ENCODE measurements at regions not wholly inside any gene's neighbourhood (a gene's known extent, or its start where the extent isn't known, plus 50 kb on each side); places are given as distances from the start of the nearest gene placed in this dataset.

DNA sequence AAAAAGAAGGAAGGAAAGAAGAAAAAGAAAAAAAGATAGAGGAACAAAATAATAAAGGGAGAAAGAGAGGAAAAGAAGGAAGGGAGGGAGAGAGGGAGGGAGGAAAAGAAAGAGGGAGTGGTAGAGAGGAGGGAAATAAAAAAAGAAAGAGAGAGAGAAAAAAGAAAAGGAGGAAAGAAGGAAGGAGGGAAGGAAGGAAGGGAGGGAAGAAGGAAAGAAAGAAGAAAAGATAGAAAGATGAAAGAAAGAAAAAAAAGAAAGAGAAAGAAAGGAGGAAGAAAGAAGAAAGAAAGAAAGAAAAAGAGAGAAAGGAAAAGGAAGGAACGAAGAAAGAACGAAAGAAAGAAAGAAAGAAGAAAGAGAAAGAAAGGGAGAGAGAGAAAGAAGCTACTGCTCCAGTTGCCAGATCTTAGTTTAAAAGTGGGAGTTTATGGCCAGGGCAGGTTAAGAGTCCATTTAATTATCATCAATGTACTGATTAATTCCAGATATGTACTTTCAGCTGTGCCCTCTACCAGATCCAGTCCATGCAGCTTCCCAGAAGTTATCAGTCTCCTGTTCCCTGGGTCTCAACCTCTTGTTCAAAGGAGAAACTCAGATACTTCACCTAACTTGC lies 1378.5 kb upstream of the NUDT12 start:
- H3K27me3 ChIP-seq (ENCODE audit: insufficient read depth, low read length): no peaks in the 10 kb centered on the region
- no peaks in the 10 kb centered on the region for H3K27me3 Mint-ChIP-seq
- POLR2A ChIA-PET (ENCODE audit: partially characterized antibody): no interaction called here

DNA sequence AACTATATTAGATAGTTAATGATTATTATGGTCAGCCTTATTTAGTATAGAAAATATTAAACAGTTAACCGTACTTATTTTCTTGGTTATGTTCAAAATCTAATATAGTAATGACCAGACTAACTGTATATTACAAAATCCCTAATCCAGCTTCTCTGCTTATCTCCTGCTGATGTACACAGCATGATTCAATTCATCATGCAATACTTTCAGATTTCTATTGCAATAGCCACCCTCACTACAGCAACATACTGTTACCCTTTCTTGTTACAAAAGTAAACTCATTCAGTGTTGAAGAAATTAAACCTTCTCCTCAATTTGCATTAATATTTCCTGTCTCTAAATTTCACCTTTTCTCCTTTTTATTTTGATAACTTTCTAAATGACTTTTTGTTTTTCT lies 1375.0 kb upstream of the NUDT12 start:
- H3K9me3 Mint-ChIP-seq: peaks cover 0 to 11% (median 5%) of the 10 kb centered on the region in 8 donors
- no peaks in the 10 kb centered on the region for H3K27me3 Mint-ChIP-seq
- H3K4me1 ChIP-seq (ENCODE audit: insufficient read depth, low read length): no peaks in the 10 kb centered on the region
- H3K27me3 ChIP-seq (ENCODE audit: insufficient read depth, low read length): no peaks in the 10 kb centered on the region
- ChIA-PET POLR2A (ENCODE audit: partially characterized antibody) (no interaction called here), CTCF (ENCODE audit: partially characterized antibody) (no interaction called here)
- no peaks in the 10 kb centered on the region for H3K4me1 Mint-ChIP-seq
- H3K9me3 ChIP-seq (ENCODE audit: control insufficient read depth in 1 of 2, low read length in 2 of 2): peaks cover 0 to 3% of the 10 kb centered on the region in 2 donors
- peak overlapping the region in 1 of 7 donors; percentile 39 for H3K27ac Mint-ChIP-seq
- H3K4me3 Mint-ChIP-seq: no peak overlapping the region
- H3K36me3 Mint-ChIP-seq: no peaks in the 10 kb centered on the region
- no peaks in the 10 kb centered on the region for H3K36me3 ChIP-seq (ENCODE audit: insufficient read depth, low read length)
- no peak overlapping the region for H3K4me3 ChIP-seq (ENCODE audit: low read length in 2 of 2)
- intact Hi-C loops (cut with micrococcal nuclease): no loop called here
- DNase-seq: no peak
- H3K27ac ChIP-seq (ENCODE audit: low read depth, low read length): no peak overlapping the region

More for the DNA sequence above, 1378.5 kb upstream of the NUDT12 start:
- Histone ChIP-seq H3K4me1 (ENCODE audit: insufficient read depth, low read length) (no peaks in the 10 kb centered on the region), H3K4me3 (ENCODE audit: low read length in 2 of 2) (no peak overlapping the region), H3K36me3 (ENCODE audit: insufficient read depth, low read length) (no peaks in the 10 kb centered on the region), H3K27ac (ENCODE audit: low read depth, low read length) (no peak overlapping the region), H3K9me3 (ENCODE audit: control insufficient read depth in 1 of 2, low read length in 2 of 2) (peaks cover 0 to 3% of the 10 kb centered on the region in 2 donors)
- no peak overlapping the region for H3K4me3 Mint-ChIP-seq
- H3K4me1 Mint-ChIP-seq: no peaks in the 10 kb centered on the region
- CTCF ChIA-PET (ENCODE audit: partially characterized antibody): no interaction called here
- no peak for DNase-seq
- H3K9me3 Mint-ChIP-seq: peaks cover 0 to 12% (median 4%) of the 10 kb centered on the region in 8 donors
- no peaks in the 10 kb centered on the region for H3K36me3 Mint-ChIP-seq
- intact Hi-C loops (cut with micrococcal nuclease): no loop called here
- H3K27ac Mint-ChIP-seq: no peak overlapping the region

DNA sequence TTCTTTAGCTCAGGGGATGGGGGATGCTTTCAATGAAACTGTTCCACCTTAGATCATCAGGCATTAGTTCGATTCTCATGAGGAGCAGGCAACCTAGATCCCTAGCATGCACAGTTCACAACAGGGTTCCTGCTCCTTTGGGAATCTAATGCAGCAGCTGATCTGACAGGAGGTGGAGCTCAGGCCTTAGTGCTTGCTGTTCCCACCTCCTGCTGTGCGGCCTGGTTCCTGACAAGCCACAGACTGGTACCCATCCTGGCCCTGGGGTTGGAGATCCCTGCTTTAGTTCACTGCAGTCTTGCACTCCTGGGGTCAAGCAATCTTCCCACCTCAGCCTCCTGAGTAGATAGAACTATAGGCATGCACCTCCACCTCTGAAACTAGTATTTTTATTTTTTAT lies 1369.8 kb upstream of the NUDT12 start:
- DNase-seq: no peak
- no peaks in the 10 kb centered on the region for H3K4me1 ChIP-seq (ENCODE audit: insufficient read depth, low read length)
- intact Hi-C loops (cut with micrococcal nuclease): no loop called here
- H3K36me3 ChIP-seq (ENCODE audit: insufficient read depth, low read length): no peaks in the 10 kb centered on the region
- Mint-ChIP-seq H3K27ac (no peak overlapping the region), H3K36me3 (no peaks in the 10 kb centered on the region), H3K27me3 (no peaks in the 10 kb centered on the region), H3K9me3 (peaks cover 0 to 7% (median 3%) of the 10 kb centered on the region in 8 donors), H3K4me1 (no peaks in the 10 kb centered on the region), H3K4me3 (no peak overlapping the region)
- ChIA-PET POLR2A (ENCODE audit: partially characterized antibody) (no interaction called here), CTCF (ENCODE audit: partially characterized antibody) (no interaction called here)
- no peak overlapping the region for H3K4me3 ChIP-seq (ENCODE audit: low read length in 2 of 2)
- H3K27ac ChIP-seq (ENCODE audit: low read depth, low read length): no peak overlapping the region
- no peaks in the 10 kb centered on the region for H3K9me3 ChIP-seq (ENCODE audit: control insufficient read depth in 1 of 2, low read length in 2 of 2)
- no peaks in the 10 kb centered on the region for H3K27me3 ChIP-seq (ENCODE audit: insufficient read depth, low read length)

DNA sequence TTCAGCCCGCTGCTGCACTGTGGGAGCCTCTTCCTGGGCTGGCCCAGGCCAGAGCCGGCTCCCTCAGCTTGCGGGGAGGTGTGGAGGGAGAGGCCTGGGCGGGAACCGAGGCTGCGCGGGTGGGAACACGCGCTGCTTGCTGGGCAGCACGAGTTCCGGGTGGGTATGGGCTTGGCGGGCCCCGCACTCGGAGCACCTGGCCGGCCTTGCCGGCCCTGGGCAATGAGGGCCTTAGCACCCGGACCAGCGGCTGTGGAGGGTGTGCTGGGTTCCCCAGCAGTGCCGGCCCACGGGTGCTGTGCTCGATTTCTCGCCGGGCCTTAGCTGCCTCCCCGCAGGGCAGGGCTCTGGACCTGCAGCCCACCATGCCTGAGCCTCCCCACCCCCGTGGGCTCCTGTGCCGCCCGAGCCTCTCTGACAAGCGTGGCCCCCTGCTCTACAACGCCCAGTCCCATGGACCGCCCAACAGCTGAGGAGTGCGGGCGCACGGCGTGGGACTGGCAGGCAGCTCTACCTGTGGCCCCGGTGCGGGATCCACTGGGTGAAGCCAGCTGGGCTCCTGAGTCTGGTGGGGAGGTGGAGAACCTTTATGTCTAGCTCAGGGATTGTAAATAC lies 1366.4 kb upstream of the NUDT12 start:
- H3K4me1 Mint-ChIP-seq: no peaks in the 10 kb centered on the region
- H3K4me1 ChIP-seq (ENCODE audit: insufficient read depth, low read length): no peaks in the 10 kb centered on the region
- ChIA-PET CTCF (ENCODE audit: partially characterized antibody) (no interaction called here), POLR2A (ENCODE audit: partially characterized antibody) (no interaction called here)
- H3K9me3 Mint-ChIP-seq: peaks cover 0 to 15% (median 7%) of the 10 kb centered on the region in 8 donors
- H3K27ac Mint-ChIP-seq: no peak overlapping the region
- no peak for DNase-seq
- no peak overlapping the region for H3K4me3 Mint-ChIP-seq
- H3K27ac ChIP-seq (ENCODE audit: low read depth, low read length): no peak overlapping the region
- no peaks in the 10 kb centered on the region for H3K9me3 ChIP-seq (ENCODE audit: control insufficient read depth in 1 of 2, low read length in 2 of 2)
- no peaks in the 10 kb centered on the region for H3K27me3 Mint-ChIP-seq
- intact Hi-C loops (cut with micrococcal nuclease): no loop called here
- no peaks in the 10 kb centered on the region for H3K27me3 ChIP-seq (ENCODE audit: insufficient read depth, low read length)
- no peak overlapping the region for H3K4me3 ChIP-seq (ENCODE audit: low read length in 2 of 2)
- H3K36me3 ChIP-seq (ENCODE audit: insufficient read depth, low read length): no peaks in the 10 kb centered on the region
- H3K36me3 Mint-ChIP-seq: no peaks in the 10 kb centered on the region

DNA sequence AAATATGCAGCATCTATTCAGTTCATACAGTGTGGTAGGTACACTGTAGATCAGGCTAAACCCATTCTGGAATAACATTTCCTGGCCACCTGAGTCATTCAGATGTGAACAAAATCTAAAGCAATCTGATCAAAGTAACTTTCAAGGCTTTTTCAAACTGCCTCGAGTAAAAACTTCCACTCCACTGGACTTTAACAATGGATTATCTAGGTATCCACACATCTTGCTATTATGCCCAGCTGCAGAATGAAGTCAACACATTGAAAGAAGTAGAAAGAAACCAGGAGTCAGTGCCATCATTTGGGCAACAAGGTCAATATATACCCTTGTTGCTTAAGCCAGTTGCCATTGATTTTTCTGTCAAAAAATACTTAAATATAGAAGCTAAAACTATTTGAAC lies 1352.6 kb upstream of the NUDT12 start:
- Mint-ChIP-seq H3K9me3 (peaks cover 0 to 9% (median 2%) of the 10 kb centered on the region in 8 donors), H3K4me1 (no peaks in the 10 kb centered on the region), H3K27me3 (no peaks in the 10 kb centered on the region), H3K4me3 (no peak overlapping the region), H3K27ac (no peak overlapping the region), H3K36me3 (no peaks in the 10 kb centered on the region)
- H3K27ac ChIP-seq (ENCODE audit: low read depth, low read length): no peak overlapping the region
- CTCF ChIA-PET (ENCODE audit: partially characterized antibody): no interaction called here
- no peaks in the 10 kb centered on the region for H3K36me3 ChIP-seq (ENCODE audit: insufficient read depth, low read length)
- intact Hi-C loops (cut with micrococcal nuclease): no loop called here
- H3K9me3 ChIP-seq (ENCODE audit: control insufficient read depth in 1 of 2, low read length in 2 of 2): no peaks in the 10 kb centered on the region
- no peaks in the 10 kb centered on the region for H3K27me3 ChIP-seq (ENCODE audit: insufficient read depth, low read length)
- no peak overlapping the region for H3K4me3 ChIP-seq (ENCODE audit: low read length in 2 of 2)
- POLR2A ChIA-PET (ENCODE audit: partially characterized antibody): no interaction called here
- no peaks in the 10 kb centered on the region for H3K4me1 ChIP-seq (ENCODE audit: insufficient read depth, low read length)
- no peak for DNase-seq

DNA sequence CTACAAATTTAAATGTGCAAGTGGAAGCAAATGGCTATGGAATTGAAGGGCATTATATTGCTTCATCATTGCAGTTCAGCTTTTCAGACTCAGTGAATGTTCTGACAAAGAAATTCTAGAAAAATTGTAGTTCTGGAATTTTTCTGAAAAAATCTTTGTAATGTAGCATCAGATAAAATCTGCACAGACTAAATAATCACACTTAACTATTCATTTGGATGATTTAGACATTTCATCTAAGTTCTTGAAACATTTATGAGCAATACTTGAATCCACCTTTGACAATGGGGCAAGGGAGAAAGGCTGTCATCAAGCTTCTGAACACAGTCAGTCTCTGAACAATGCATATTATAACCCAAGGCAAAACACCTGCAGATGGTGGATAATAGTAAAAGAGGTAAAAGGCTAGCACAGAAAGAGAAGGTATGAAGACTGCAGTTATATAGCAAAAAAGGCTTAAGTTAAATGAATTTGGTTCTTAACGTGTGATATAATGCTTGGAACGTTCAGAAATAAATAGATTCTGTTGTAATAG lies 1352.0 kb upstream of the NUDT12 start:
- H3K9me3 ChIP-seq (ENCODE audit: control insufficient read depth in 1 of 2, low read length in 2 of 2): no peaks in the 10 kb centered on the region
- ChIA-PET CTCF (ENCODE audit: partially characterized antibody) (no interaction called here), POLR2A (ENCODE audit: partially characterized antibody) (no interaction called here)
- no peaks in the 10 kb centered on the region for H3K36me3 Mint-ChIP-seq
- peaks cover 0 to 9% (median 2%) of the 10 kb centered on the region in 8 donors for H3K9me3 Mint-ChIP-seq
- H3K4me3 Mint-ChIP-seq: no peak overlapping the region
- no peak overlapping the region for H3K27ac Mint-ChIP-seq
- intact Hi-C loops (cut with micrococcal nuclease): no loop called here
- DNase-seq: no peak
- H3K27me3 Mint-ChIP-seq: no peaks in the 10 kb centered on the region
- no peaks in the 10 kb centered on the region for H3K4me1 ChIP-seq (ENCODE audit: insufficient read depth, low read length)
- no peak overlapping the region for H3K27ac ChIP-seq (ENCODE audit: low read depth, low read length)
- H3K27me3 ChIP-seq (ENCODE audit: insufficient read depth, low read length): no peaks in the 10 kb centered on the region
- no peaks in the 10 kb centered on the region for H3K36me3 ChIP-seq (ENCODE audit: insufficient read depth, low read length)
- H3K4me1 Mint-ChIP-seq: no peaks in the 10 kb centered on the region
- H3K4me3 ChIP-seq (ENCODE audit: low read length in 2 of 2): no peak overlapping the region

DNA sequence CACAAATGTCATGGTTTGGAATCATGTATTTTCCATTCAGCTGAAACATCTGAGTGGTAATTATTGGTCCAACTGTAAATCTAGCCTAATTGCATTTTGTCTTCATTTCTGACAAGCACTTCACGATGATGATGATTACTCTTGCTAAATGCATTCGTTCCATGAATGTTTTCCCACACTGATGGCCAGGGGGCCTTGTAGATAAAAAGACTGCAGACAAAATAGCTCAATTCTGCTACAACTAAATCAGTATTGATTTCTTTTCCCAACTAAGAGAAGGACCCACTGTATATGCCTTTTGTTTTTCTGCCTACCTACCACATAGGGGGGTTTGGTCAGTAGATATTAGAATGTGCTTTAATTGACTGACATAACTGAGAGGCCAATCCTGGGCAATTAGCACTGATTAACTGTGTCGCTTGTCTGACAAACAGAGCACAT lies 1351.3 kb upstream of the NUDT12 start:
- CTCF ChIA-PET (ENCODE audit: partially characterized antibody): no interaction called here
- Mint-ChIP-seq H3K36me3 (no peaks in the 10 kb centered on the region), H3K9me3 (peaks cover 0 to 10% (median under 1%) of the 10 kb centered on the region in 8 donors), H3K27ac (no peak overlapping the region), H3K27me3 (no peaks in the 10 kb centered on the region), H3K4me1 (no peaks in the 10 kb centered on the region), H3K4me3 (no peak overlapping the region)
- Histone ChIP-seq H3K36me3 (ENCODE audit: insufficient read depth, low read length) (no peaks in the 10 kb centered on the region), H3K4me1 (ENCODE audit: insufficient read depth, low read length) (no peaks in the 10 kb centered on the region), H3K4me3 (ENCODE audit: low read length in 2 of 2) (no peak overlapping the region), H3K27me3 (ENCODE audit: insufficient read depth, low read length) (no peaks in the 10 kb centered on the region), H3K27ac (ENCODE audit: low read depth, low read length) (no peak overlapping the region), H3K9me3 (ENCODE audit: control insufficient read depth in 1 of 2, low read length in 2 of 2) (no peaks in the 10 kb centered on the region)
- POLR2A ChIA-PET (ENCODE audit: partially characterized antibody): no interaction called here
- no peak for DNase-seq
- intact Hi-C loops (cut with micrococcal nuclease): no loop called here
